ENCODE measurements at regions not wholly inside any gene's neighbourhood (a gene's known extent, or its start where the extent isn't known, plus 50 kb on each side); places are given as distances from the start of the nearest gene placed in this dataset.

- H3K4me2 ChIP-seq (replicated peaks; ENCODE audit: low read depth, low read length, poor library complexity, severe bottlenecking): peak overlapping the region; percentile 62
These were observed 114.0 kb downstream of the ZNF280B start for GRCh38 chr22:22394591-22394990.

More at GRCh38 chr22:22394591-22394990, 114.0 kb downstream of the ZNF280B start:
- no peaks in the 10 kb centered on the region for H3K36me3 ChIP-seq (replicated peaks in 1 of 2; ENCODE audit: control extremely low read depth in 1 of 2, control insufficient read depth in 1 of 2, extremely low read depth in 1 of 2, insufficient read depth in 2 of 2, low read length in 1 of 2)
- peak overlapping the region; percentile 41 for H3K4me3 Mint-ChIP-seq
- ATAC-seq (ENCODE audit: low read depth) (peak; percentile 82), DNase-seq (peak; percentile 82)
- ChIA-PET CTCF (interaction anchor here (0.7 to 6.7 kb wide), 12 partner anchors 9 to 351 kb away, joined by 3 to 33 read pairs (median 6); no protein-coding TSS in a partner anchor), POLR2A (interaction anchor here (0.7 to 2.2 kb wide), 3 partner anchors 14 to 1667 kb away, joined by 3 to 8 read pairs (median 4); no protein-coding TSS in a partner anchor)
- H3K4me1 Mint-ChIP-seq: peaks cover 43% of the 10 kb centered on the region
- intact Hi-C loops (cut with micrococcal nuclease): no loop called here
- peaks cover 0 to 20% (median 6%) of the 10 kb centered on the region in 3 donors for H3K9me3 ChIP-seq (ENCODE audit: control extremely low read depth in 1 of 3, control insufficient read depth in 2 of 3, insufficient read depth in 1 of 3, low read length in 2 of 3)
- no peaks in the 10 kb centered on the region for H4K20me1 ChIP-seq (ENCODE audit: control insufficient read depth, insufficient read depth, low read length, poor library complexity, severe bottlenecking)
- no peaks in the 10 kb centered on the region for H3K27me3 ChIP-seq (replicated peaks in 1 of 4; ENCODE audit: control extremely low read depth in 1 of 4, control insufficient read depth in 3 of 4, insufficient read depth in 4 of 4, low read length in 3 of 4)
- no peaks in the 10 kb centered on the region for H3K27me3 Mint-ChIP-seq
- peak overlapping the region; percentile 0 for H2AFZ ChIP-seq (ENCODE audit: insufficient read depth, low read depth, low read length, poor library complexity, severe bottlenecking)
- peaks cover 42 to 52% of the 10 kb centered on the region in 2 donors for H3K4me1 ChIP-seq (ENCODE audit: control insufficient read depth in 2 of 2, insufficient read depth in 2 of 2, low read length in 2 of 2)
- peak overlapping the region; percentile 89 for H3K27ac Mint-ChIP-seq
- no CpG with 5 or more reads among the region's 1 CpG for WGBS (ENCODE audit: insufficient coverage)
- H3K9me3 Mint-ChIP-seq (ENCODE audit: insufficient read depth): peaks cover 3% of the 10 kb centered on the region
- peak overlapping the region in 1 of 5 experiments; percentile 28 for H3K4me3 ChIP-seq (ENCODE audit: control extremely low read depth in 1 of 5, extremely low read depth in 1 of 5, insufficient read depth in 1 of 5, low read depth in 2 of 5, low read length in 4 of 5)
- no peaks in the 10 kb centered on the region for H3K79me2 ChIP-seq (ENCODE audit: control insufficient read depth, insufficient read depth, low read length)
- H3K27ac ChIP-seq (ENCODE audit: low read length in 2 of 2): peak overlapping the region; percentile 68 to 78
- peak overlapping the region; percentile 8 for H3K9ac ChIP-seq (ENCODE audit: low read length)
- TF ChIP-seq CTCF (IDR thresholded peaks at IDR 0.05): no peak
- TF ChIP-seq EZH2 (IDR thresholded peaks at IDR 0.05; ENCODE audit: borderline replicate concordance, insufficient read depth, low read depth, low read length, poor library complexity, severe bottlenecking): no peak
